Spleen (tissue), 7 donors: ENCODE measurements at regions not wholly inside any gene's neighbourhood (a gene's known extent, or its start where the extent isn't known, plus 50 kb on each side); places are given as distances from the start of the nearest gene placed in this dataset.

Experiments used
- POLR2AphosphoS5 ChIP-seq, 3 donors: sonication (generic); formaldehyde crosslinking; IDR thresholded peaks; one replicate each; pipeline ENCODE4 v1.5.1; 2017; ENCODE audit warnings: antibody characterized with exemption in 3 of 3
- TF ChIP-seq, protein P1 (sequence below), 11 experiments: fragments of 200-600 bp in 7 of 11; fragments of 450-650 bp in 4 of 11; sonication (generic) in 4 of 11; IDR thresholded peaks in 8 of 11; conservative IDR thresholded peaks in 3 of 11; 1 replicate in 7 of 11; 2 replicates in 4 of 11; pipeline versions ENCODE4 v1.4.0 to v1.8.0; 2016 to 2021; ENCODE audit warnings: antibody characterized with exemption in 11 of 11, inconsistent platforms in 4 of 11, mild to moderate bottlenecking in 1 of 11
- donor health status: DM: no; HTN: no; CAD: no; lungs with moderate emphysema.
- donor health status: DM: no; HTN: no; CAD: no.
- donor health status: DM: no; HTN: no; CAD: no.

- TF ChIP-seq, protein P1, sequence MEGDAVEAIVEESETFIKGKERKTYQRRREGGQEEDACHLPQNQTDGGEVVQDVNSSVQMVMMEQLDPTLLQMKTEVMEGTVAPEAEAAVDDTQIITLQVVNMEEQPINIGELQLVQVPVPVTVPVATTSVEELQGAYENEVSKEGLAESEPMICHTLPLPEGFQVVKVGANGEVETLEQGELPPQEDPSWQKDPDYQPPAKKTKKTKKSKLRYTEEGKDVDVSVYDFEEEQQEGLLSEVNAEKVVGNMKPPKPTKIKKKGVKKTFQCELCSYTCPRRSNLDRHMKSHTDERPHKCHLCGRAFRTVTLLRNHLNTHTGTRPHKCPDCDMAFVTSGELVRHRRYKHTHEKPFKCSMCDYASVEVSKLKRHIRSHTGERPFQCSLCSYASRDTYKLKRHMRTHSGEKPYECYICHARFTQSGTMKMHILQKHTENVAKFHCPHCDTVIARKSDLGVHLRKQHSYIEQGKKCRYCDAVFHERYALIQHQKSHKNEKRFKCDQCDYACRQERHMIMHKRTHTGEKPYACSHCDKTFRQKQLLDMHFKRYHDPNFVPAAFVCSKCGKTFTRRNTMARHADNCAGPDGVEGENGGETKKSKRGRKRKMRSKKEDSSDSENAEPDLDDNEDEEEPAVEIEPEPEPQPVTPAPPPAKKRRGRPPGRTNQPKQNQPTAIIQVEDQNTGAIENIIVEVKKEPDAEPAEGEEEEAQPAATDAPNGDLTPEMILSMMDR (IDR thresholded peaks at IDR 0.05 in 8 of 11, conservative IDR thresholded peaks at IDR 0.05 in 3 of 11) = no peak
- no peak for TF ChIP-seq POLR2AphosphoS5 (IDR thresholded peaks at IDR 0.05)
Measured at GRCh38 chr5:107764976-107765804, 94.5 kb upstream of the EFNA5 start.
